ENCODE measurements at regions not wholly inside any gene's neighbourhood (a gene's known extent, or its start where the extent isn't known, plus 50 kb on each side); places are given as distances from the start of the nearest gene placed in this dataset.

DNA sequence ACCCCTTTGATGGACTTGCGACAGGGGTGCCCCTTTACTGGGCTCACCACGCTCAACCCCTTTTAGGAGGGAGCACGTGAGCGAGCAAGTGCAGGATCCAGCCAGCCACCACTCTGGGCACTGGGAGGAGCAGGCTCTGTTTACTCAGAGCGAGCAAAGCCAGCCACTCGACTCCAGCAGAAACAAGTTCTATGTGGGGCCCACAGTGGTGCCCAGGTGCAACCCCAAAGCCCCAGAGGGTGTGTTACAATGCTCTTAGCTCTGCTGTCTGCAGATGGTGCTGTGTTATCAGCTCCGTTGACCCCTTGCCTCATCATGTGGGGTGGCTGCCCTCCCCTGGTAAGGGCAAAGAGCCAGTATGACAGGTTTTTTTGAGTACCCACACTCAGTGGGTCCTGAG, 120.3 kb upstream of the SUCLG2 start:
- DNase-seq = no peak

DNA sequence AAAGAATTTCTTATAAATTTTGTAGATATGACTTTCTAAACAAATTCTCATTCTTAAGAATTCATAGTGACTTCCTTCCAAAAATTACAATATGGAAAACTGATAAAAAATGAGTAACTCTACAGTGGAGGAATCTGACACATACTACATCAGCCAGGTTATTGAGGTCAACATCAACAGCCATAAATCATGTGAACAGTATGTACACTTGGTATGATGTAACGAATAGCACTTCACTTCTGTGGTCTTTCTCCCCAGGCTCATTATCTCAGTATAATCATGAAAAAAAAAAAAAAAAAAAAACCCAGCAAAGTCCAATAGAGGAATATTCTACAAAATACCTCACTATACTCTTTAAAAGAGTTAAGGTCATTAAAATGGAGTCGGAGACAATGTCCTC, 111.2 kb upstream of the SUCLG2 start:
- DNase-seq = no peak

DNA sequence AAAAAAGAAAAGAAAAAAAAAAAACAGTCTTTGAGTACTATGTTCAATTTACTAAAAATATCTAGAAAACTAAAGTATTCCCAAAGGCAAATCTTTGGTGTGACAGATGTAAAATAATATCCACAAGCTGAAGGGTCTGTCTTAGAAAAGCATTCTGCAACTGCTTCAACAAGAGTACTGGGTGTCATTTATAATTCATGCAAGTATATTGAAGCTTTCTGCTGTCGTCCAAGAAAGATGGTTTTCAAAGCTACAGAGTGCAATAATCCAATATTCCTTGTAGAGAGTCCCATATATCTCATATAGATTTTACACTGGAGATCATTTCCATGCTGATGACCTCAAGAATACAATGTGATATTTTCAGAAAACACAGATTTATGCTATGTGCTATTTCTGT, 90.9 kb upstream of the SUCLG2 start:
- DNase-seq = no peak

- no peak for DNase-seq
Measured at GRCh38 chr3:67744699-67745098, 90.3 kb upstream of the SUCLG2 start.

- no peak for DNase-seq
Measured at GRCh38 chr3:67739851-67740250, 85.4 kb upstream of the SUCLG2 start.

- no peak for DNase-seq
Measured at GRCh38 chr3:67737906-67738865, 83.8 kb upstream of the SUCLG2 start.

DNA sequence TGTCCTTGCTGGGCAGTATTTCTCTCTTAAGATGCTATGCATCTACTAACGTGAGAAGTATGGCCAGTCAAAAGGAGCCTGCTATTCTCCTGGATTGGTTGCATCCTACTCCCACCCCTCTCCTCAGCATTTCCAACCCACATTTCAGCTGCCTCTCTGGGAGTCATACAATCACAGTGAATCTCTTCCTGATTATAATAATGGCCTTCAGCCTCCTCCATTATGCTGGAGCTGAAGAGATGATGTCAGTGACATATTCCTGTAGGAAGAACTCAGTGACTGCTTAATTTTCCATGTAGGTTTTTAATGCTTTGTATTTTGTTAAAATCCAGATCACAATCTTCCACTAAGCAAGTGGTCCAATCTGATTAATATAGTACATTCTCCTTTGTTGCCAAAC, 82.7 kb upstream of the SUCLG2 start:
- no peak for DNase-seq

GRCh38 chr3:67733269-67733950, 79.0 kb upstream of the SUCLG2 start:
- DNase-seq = no peak

- DNase-seq = no peak
Measured at GRCh38 chr3:67724434-67724833, 70.0 kb upstream of the SUCLG2 start.

DNA sequence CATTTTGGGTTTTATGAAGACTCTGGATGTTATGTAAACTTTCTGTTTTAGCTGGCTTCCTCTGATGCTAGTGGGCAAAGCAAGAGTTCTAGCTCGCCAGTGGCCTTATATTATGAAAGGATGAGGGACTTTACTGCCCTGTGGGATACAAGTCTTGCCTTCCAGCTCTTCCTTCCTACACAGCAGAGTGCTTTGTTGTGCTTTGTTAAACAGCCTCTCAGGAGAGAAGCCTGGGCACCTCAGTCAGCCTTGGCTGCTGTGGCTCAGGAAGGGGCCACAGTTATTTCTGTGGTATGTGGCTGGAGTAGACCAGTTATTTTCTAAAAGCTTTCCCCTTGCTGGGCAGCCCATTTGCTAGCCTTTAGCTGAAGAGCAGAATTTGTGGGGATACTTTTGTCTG, 69.5 kb upstream of the SUCLG2 start:
- no peak for DNase-seq

- DNase-seq = no peak
Measured at GRCh38 chr3:67719333-67719732, 64.9 kb upstream of the SUCLG2 start.

DNA sequence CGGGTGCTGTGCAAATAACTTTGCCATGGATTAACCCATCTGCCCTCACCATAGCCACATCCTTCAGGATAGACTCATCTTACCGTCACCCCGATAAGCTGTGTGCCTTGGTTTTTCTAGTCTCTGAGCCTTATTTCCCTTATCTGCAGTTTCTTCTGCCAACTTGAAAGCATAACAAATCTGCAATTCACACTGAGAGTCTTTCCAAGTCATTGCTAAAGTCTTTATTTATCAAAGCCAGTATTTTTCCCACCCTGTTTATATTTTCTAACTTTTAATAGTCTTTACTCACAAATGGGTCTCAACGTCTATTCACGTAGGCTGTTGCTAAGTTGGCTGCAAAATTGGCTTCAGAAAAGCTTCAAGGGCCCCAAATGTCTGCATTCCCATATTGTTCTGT, 61.6 kb upstream of the SUCLG2 start:
- no peak for DNase-seq

- DNase-seq = no peak
Measured at GRCh38 chr3:67713764-67714469, 59.5 kb upstream of the SUCLG2 start.

GRCh38 chr3:67712259-67712658, 57.8 kb upstream of the SUCLG2 start:
- no peak for DNase-seq

DNA sequence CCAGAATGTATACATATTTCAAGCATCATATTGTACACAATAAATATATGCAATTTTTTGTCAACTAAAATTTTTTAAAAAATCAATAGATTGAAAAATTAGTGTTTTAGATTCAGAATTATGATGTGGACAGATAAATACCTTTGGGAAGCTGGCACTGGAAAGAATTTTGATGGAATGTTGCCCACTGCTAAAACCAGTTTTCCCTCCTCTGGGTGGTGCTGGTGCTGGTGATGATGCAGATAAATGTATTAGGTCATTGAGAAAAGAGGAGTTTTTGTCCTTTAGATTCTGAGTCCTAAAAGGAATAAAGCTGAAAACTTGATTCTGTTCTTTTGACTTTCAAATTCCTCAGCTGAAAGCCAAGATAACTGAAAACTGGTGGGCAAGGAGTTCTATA, 56.0 kb upstream of the SUCLG2 start:
- DNase-seq = no peak

DNA sequence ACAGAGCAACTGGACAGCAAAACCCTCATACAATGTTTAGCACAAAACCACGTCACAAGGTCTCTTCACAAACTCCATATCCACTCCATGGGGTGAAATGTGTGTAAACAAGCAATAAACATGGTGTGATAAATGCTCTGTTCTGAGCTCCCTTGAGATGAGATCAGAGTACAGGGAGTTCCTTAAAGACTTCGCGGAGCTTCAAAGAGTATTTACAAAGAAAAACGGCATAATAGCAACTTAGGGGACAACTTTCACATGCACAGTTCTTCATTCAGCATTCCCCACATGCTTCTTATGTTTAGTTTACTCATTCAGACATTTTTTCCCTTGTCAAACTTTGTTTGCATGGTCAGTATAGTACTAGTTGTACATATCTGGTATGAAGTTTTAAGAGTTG, 52.5 kb upstream of the SUCLG2 start:
- DNase-seq = no peak

GRCh38 chr3:67704322-67704721, 49.9 kb upstream of the SUCLG2 start:
- DNase-seq = no peak

Data from NCI-H526 (cell line).